HEK293T (cell line): ENCODE measurements at regions not wholly inside any gene's neighbourhood (a gene's known extent, or its start where the extent isn't known, plus 50 kb on each side); places are given as distances from the start of the nearest gene placed in this dataset.

Experiments
- ARNT ChIP-seq: fragments of 450-650 bp; IDR thresholded peaks from 2 replicates; pipeline ENCODE4 v1.6.1; 2017; ENCODE audit warnings: mild to moderate bottlenecking
- BHLHE40 ChIP-seq: fragments of 450-650 bp; IDR thresholded peaks from 2 replicates; pipeline ENCODE4 v1.6.1; 2016; ENCODE audit warnings: mild to moderate bottlenecking, moderate library complexity, borderline replicate concordance
- CTBP1 ChIP-seq: fragments of 450-650 bp; IDR thresholded peaks from 2 replicates; pipeline ENCODE4 v1.6.1; 2016; ENCODE audit warnings: borderline replicate concordance
- ELF4 ChIP-seq: fragments of 450-650 bp; IDR thresholded peaks from 2 replicates; pipeline ENCODE4 v1.6.1; 2017; ENCODE audit warnings: antibody characterized with exemption
- FOXA1 ChIP-seq: fragments of 450-650 bp; IDR thresholded peaks from 2 replicates; pipeline ENCODE4 v1.6.1; 2016; ENCODE audit warnings: mild to moderate bottlenecking
- FOXK2 ChIP-seq: fragments of 450-650 bp; IDR thresholded peaks from 2 replicates; pipeline ENCODE4 v1.6.1; 2016; ENCODE audit warnings: mild to moderate bottlenecking
- FOXM1 ChIP-seq: fragments of 450-650 bp; IDR thresholded peaks from 2 replicates; pipeline ENCODE4 v1.6.1; 2017; ENCODE audit warnings: mild to moderate bottlenecking, borderline replicate concordance
- L3MBTL2 ChIP-seq: fragments of 450-650 bp; conservative IDR thresholded peaks from 2 replicates; pipeline ENCODE4 v1.6.1; 2016; ENCODE audit warnings: mild to moderate bottlenecking
- SUZ12 ChIP-seq: fragments of 450-650 bp; IDR thresholded peaks from 2 replicates; pipeline ENCODE4 v1.6.1; 2016; ENCODE audit warnings: mild to moderate bottlenecking
- ZNF384 ChIP-seq: fragments of 450-650 bp; IDR thresholded peaks from 2 replicates; pipeline ENCODE4 v1.6.1; 2016
- TF ChIP-seq, protein P1 (sequence below): fragments of 450-650 bp; IDR thresholded peaks from 2 replicates; pipeline ENCODE4 v1.6.1; 2016

DNA sequence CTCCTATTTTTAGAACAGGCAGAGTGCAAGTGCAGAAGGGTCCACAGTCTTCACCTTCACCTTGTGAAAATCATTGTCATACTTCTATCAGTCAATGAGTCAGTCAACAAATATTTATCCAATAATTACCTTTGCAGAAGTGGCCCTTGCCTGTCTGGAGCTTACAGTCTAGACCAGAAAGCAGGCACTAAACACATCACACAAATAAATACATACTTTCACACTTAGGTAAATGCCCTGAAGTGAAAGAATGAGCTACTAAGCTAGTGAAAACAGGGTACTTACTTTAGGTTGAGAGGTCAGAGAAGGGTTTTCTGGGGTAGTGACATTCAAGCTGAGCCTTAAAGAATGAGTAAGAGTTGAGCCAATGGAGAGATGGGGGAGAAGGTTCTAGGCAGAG lies 421.9 kb upstream of the ADAMTSL1 start:
- TF ChIP-seq ZNF384: no peak
- TF ChIP-seq FOXK2: no peak
- no peak for TF ChIP-seq FOXM1
- TF ChIP-seq SUZ12: no peak
- TF ChIP-seq BHLHE40: no peak
- TF ChIP-seq CTBP1: no peak
- no peak for TF ChIP-seq ELF4
- no peak for TF ChIP-seq ARNT
- TF ChIP-seq, protein P1, sequence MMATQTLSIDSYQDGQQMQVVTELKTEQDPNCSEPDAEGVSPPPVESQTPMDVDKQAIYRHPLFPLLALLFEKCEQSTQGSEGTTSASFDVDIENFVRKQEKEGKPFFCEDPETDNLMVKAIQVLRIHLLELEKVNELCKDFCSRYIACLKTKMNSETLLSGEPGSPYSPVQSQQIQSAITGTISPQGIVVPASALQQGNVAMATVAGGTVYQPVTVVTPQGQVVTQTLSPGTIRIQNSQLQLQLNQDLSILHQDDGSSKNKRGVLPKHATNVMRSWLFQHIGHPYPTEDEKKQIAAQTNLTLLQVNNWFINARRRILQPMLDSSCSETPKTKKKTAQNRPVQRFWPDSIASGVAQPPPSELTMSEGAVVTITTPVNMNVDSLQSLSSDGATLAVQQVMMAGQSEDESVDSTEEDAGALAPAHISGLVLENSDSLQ: no peak
- no peak for TF ChIP-seq FOXA1
- TF ChIP-seq L3MBTL2: no peak
